ENCODE measurements at regions not wholly inside any gene's neighbourhood (a gene's known extent, or its start where the extent isn't known, plus 50 kb on each side); places are given as distances from the start of the nearest gene placed in this dataset.

DNA sequence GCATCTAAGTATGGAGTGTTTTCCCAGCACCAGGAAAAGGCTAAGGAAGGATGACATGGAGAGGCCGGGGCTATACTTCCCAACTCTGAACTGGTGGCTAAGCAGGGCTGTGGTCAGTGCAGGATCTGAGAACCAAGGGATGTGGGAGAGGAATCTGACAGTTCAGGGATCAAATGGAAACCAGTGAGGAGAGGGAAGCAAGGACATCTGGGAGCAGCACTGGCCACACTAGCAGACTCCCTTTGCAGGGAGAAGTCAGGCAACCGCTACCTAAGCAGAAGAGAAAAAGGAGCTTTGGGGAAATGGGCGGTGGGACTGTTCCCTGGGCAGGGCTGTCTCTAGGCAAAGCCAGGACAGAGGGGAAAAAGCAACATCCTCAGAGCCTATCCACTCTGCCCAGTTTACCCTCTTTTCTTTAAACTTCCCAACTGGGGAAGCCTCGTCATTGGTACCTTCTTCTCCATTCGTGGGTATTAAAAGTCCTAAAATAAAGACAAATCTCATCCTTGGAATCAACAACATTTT, 105.8 kb upstream of the MEIS1 start:
- DNase-seq (no peak), ATAC-seq (no peak)
- Mint-ChIP-seq H3K27ac (no peak overlapping the region), H3K4me3 (no peak overlapping the region), H3K27me3 (no peaks in the 10 kb centered on the region), H3K36me3 (ENCODE audit: low read depth) (no peaks in the 10 kb centered on the region), H3K4me1 (no peaks in the 10 kb centered on the region)
- no peaks in the 10 kb centered on the region for H3K9me3 ChIP-seq (ENCODE audit: control insufficient read depth, low read length, poor library complexity, severe bottlenecking)

DNA sequence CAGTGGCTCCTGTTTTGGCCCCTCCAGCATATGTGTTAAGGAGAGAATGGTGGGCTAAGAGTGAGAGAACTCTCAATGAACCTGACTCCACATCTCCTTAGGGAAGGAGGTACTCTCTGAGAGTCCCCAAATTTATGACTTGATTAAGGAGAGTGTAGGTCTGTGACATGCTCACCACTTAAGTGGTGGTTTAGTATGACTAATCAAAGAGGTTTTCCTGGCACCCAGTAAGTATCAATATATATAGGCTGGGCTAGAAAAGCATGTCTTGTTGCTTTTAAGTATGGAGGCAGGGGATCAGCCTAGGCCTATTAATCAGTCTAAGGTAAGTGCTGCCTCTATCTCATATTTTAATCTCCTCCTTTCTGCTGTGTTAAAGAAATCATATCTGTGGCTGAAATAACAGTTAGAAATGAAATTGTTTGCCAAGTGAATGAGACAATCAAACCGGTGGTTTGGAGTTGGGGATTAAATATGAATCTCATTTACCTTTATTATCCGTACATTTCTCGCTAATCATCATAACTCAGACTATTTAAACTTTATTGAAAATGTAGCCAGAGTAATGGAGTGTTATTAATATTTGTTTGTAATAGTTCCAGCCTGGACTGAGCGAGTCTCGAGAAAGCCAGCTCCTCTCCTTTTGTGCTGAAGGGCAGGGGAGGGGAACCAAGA, 107.7 kb upstream of the MEIS1 start:
- DNase-seq (no peak), ATAC-seq (no peak)
- Mint-ChIP-seq H3K4me3 (no peak overlapping the region), H3K27me3 (no peaks in the 10 kb centered on the region), H3K27ac (no peak overlapping the region), H3K4me1 (no peaks in the 10 kb centered on the region), H3K36me3 (ENCODE audit: low read depth) (no peaks in the 10 kb centered on the region)
- H3K9me3 ChIP-seq (ENCODE audit: control insufficient read depth, low read length, poor library complexity, severe bottlenecking) = no peaks in the 10 kb centered on the region

DNA sequence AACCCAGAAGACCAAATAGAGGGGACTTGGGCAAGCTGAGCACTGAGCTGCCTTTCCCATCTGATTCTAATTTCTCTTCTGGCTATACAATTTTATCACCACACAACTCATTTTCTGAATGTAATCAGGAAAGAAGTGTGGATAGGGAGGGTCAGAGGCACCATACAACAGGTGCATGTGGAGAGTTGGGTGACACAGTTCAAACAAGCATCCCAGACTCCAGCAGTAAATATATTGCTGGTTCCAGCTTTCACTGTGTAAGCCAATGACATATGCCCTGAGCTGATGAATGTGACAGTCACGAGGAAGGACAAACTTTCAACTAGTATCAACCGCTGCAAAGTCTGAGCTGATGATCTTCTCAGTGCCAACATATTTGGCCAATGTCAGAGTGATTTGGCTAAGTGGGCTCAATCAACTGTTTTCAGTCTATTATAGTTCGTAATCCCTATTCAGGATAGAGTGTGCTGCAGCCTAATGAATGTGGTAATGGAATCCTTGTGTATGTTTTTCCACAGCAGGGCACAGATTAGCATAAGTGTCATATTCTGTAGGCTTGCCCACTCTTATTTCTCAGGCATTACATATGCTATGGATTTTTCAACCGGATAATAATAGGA, 109.9 kb upstream of the MEIS1 start:
- ATAC-seq = no peak
- Mint-ChIP-seq H3K4me1 (no peaks in the 10 kb centered on the region), H3K27ac (no peak overlapping the region), H3K36me3 (ENCODE audit: low read depth) (no peaks in the 10 kb centered on the region), H3K4me3 (no peak overlapping the region), H3K27me3 (no peaks in the 10 kb centered on the region)
- no peak for DNase-seq
- no peaks in the 10 kb centered on the region for H3K9me3 ChIP-seq (ENCODE audit: control insufficient read depth, low read length, poor library complexity, severe bottlenecking)

DNA sequence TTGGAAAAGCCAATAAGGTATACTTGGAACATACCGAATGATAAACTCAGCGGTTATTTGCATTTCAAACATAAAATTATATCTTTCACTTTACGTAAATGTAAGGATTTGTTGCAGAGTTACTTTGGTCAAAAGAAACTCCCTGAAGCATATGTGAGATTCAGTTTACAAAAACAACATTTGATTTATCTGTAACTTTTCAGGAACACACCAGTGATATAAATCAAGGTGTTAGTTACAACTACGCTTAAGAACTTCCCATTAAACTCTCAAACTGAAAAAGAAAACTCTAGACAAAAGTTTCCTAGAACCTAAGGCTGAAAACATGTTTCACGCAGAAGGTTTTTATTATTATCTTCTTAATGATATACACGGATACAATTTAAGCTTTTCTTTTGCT, 110.6 kb upstream of the MEIS1 start:
- Mint-ChIP-seq H3K36me3 (ENCODE audit: low read depth) (no peaks in the 10 kb centered on the region), H3K27ac (no peak overlapping the region), H3K4me3 (no peak overlapping the region), H3K27me3 (no peaks in the 10 kb centered on the region), H3K4me1 (no peaks in the 10 kb centered on the region)
- ATAC-seq (no peak), DNase-seq (no peak)
- no peaks in the 10 kb centered on the region for H3K9me3 ChIP-seq (ENCODE audit: control insufficient read depth, low read length, poor library complexity, severe bottlenecking)

DNA sequence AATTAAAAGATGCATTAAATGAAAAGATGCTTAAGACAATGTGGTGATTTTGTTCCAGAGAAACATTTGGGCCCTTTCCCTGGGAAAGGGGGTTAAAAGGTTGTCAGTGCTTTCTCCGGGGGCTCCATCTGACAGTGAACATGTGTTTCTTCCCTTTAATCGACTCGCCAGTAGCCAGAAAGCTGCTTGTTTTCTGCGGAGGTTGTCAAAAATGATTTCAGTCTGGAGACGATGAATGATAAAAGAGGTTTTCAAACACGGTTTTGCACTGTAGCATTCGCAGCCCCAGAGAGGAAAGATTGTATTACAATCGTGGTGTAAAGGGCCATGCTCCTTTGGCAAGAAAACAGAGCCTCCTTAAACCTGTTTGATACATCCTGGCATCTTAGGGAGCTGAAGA, 111.5 kb upstream of the MEIS1 start:
- ATAC-seq = no peak
- no peak overlapping the region for H3K27ac Mint-ChIP-seq
- no peaks in the 10 kb centered on the region for H3K36me3 Mint-ChIP-seq (ENCODE audit: low read depth)
- no peaks in the 10 kb centered on the region for H3K9me3 ChIP-seq (ENCODE audit: control insufficient read depth, low read length, poor library complexity, severe bottlenecking)
- no peaks in the 10 kb centered on the region for H3K27me3 Mint-ChIP-seq
- no peaks in the 10 kb centered on the region for H3K4me1 Mint-ChIP-seq
- no peak for DNase-seq
- no peak overlapping the region for H3K4me3 Mint-ChIP-seq

DNA sequence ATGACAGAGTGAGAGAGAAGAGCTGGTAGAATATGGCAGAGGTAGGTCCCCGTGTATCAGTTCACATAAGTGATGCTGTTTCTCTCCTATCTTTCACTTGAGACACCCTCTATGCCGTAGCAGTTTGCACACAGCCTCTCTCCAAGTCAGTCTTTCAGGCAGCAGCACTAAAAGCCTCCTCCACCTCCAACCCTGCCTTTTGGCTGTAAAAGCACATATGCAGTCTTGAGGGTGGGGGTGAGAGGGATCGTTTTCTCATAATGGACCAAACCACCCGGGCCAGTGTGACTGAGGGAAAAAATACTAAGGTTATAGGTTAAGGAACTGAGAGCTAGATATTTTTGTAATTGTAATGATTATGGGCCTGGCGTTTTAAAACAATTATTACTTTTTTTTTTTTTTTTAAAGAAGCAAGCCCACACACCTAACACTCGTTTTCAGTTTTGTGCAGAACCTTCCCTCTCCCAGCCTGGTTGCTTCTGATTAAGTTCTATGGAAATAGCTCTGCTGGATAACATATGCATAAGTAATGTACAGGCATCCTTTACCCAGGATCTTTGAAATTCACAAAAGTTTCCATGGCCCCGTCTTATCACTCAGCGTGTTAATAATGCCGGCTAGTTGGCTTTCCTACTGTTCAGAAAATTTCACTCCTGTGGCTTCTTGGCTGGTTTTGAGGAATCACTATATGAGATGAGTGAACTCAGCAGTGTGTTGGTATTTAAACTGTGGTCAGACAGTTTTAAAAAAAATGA, 112.2 kb upstream of the MEIS1 start:
- Mint-ChIP-seq H3K27ac (no peak overlapping the region), H3K27me3 (no peaks in the 10 kb centered on the region), H3K36me3 (ENCODE audit: low read depth) (no peaks in the 10 kb centered on the region), H3K4me1 (no peaks in the 10 kb centered on the region), H3K4me3 (no peak overlapping the region)
- DNase-seq (no peak), ATAC-seq (no peak)
- no peaks in the 10 kb centered on the region for H3K9me3 ChIP-seq (ENCODE audit: control insufficient read depth, low read length, poor library complexity, severe bottlenecking)

DNA sequence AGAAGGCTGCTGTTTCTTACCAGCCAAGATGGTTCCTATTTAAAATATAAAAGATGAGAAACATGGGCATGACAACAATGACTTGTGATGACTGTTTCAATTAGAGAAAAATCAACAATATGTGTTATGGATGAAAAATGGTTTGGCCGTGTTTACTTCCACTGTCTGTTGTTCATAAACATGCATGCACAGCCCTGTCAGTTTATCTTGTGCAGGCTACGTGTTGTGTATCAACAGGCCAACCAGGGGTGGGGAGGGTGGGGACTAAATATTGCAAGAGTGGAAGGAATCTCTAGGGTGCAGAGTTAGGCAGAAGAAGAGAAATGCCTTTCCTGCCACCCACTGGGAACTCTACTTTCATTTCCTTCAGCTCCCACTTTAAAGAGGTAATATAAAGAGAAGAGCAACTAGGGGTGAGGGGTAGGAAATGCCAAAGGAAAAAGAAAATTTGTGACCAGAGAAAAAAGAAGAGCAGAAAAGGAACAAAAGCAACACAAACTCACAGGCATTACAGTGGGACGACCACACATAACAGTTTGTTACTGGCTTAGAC, 116.8 kb upstream of the MEIS1 start:
- DNase-seq (no peak), ATAC-seq (no peak)
- no peaks in the 10 kb centered on the region for H3K9me3 ChIP-seq (ENCODE audit: control insufficient read depth, low read length, poor library complexity, severe bottlenecking)
- no peaks in the 10 kb centered on the region for H3K36me3 Mint-ChIP-seq (ENCODE audit: low read depth)
- no peak overlapping the region for H3K27ac Mint-ChIP-seq
- no peaks in the 10 kb centered on the region for H3K4me1 Mint-ChIP-seq
- H3K4me3 Mint-ChIP-seq = no peak overlapping the region
- H3K27me3 Mint-ChIP-seq = no peaks in the 10 kb centered on the region

DNA sequence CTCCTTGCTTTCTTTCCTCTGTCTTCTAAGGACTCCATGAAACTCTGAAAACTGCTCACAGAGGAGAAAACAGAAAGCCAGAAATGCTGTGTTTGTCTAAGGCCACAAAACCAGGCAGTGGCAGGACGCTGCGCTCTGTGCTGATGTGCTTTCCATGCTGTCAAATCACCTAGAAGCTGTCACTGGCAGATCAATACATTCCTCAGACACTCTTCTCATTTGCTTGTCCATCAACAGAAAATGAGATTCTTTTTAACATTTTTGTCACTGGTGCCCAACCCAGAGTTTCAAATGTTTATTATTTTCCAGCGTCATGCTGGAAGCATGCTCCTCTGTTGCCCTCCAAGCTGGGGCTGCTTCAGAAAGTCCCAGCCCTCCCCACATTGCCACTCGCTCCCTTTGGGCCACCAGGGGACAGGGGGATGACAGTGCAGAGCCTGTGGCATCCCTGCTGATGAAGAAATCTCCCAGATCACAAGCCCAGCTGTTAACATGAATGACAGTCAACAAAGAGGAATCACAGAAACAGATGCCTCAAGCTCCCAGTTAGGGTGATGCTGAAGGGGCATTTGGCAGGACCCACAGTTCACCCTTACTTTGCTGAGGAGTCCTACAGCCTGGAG, 117.5 kb upstream of the MEIS1 start:
- ATAC-seq = no peak
- no peak for DNase-seq
- Mint-ChIP-seq H3K4me1 (no peaks in the 10 kb centered on the region), H3K27ac (no peak overlapping the region), H3K4me3 (no peak overlapping the region), H3K27me3 (no peaks in the 10 kb centered on the region), H3K36me3 (ENCODE audit: low read depth) (no peaks in the 10 kb centered on the region)
- no peaks in the 10 kb centered on the region for H3K9me3 ChIP-seq (ENCODE audit: control insufficient read depth, low read length, poor library complexity, severe bottlenecking)

DNA sequence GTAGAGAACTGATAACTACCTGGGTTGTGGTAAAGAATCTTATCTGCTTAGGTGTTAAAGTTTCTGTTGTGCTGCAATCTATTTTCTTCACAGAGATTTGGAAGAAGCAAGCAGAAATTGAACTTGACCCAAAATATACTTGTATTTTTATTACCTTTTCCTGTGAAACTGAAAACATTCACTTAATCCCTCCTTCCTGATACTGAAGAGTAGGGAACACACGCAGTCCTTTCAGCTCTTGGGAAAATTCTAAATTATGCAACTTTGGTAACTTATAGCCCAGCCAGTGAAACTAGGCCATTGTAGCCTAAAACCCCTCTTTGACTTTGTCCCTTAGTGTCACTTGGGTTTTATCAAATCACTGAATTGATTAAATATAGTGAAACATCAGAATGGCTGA, 128.4 kb upstream of the MEIS1 start:
- no peaks in the 10 kb centered on the region for H3K27me3 Mint-ChIP-seq
- no peaks in the 10 kb centered on the region for H3K4me1 Mint-ChIP-seq
- DNase-seq (no peak), ATAC-seq (no peak)
- no peaks in the 10 kb centered on the region for H3K36me3 Mint-ChIP-seq (ENCODE audit: low read depth)
- H3K9me3 ChIP-seq (ENCODE audit: control insufficient read depth, low read length, poor library complexity, severe bottlenecking) = no peaks in the 10 kb centered on the region
- H3K4me3 Mint-ChIP-seq = no peak overlapping the region
- H3K27ac Mint-ChIP-seq = no peak overlapping the region

DNA sequence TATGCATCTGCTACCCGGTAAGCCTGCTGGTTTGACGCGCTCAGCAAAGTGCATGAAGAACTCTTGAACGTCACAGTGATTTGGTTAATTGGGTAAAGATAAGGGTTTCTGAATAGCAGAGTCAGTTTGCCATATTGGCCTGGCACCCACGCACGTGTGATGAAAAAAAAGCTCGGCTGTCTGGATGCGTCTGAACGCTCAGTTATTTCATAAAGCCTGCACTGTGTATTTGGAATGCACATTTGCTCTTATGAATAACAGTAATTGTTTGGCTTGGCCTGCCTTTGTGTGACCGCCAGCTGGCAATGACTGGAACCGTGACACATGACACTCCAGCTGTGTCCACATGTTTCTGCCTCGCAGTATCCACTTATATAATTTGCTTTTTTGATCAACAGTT, 129.2 kb upstream of the MEIS1 start:
- Mint-ChIP-seq H3K4me1 (no peaks in the 10 kb centered on the region), H3K27me3 (no peaks in the 10 kb centered on the region), H3K36me3 (ENCODE audit: low read depth) (no peaks in the 10 kb centered on the region), H3K4me3 (no peak overlapping the region), H3K27ac (no peak overlapping the region)
- ATAC-seq (no peak), DNase-seq (no peak)
- H3K9me3 ChIP-seq (ENCODE audit: control insufficient read depth, low read length, poor library complexity, severe bottlenecking) = no peaks in the 10 kb centered on the region

DNA sequence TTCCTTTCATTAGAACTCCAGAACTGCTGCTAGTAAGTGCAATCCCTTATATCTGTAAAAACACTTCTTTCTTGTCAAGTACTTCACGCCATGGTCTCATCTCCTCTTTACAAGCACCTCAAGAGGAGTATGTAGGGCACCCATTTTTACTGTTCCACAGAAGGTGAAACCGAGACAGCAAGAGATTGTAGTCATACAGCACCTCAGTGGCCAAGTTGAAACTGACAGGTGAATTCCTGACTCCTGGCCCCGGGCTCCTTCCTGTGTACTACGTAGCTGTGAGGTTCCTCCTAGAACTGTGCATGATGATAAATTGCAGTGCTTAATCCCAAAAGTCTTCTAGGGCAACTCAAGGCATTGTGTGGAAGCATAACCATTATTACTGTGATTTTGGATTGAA, 131.5 kb upstream of the MEIS1 start:
- H3K9me3 ChIP-seq (ENCODE audit: control insufficient read depth, low read length, poor library complexity, severe bottlenecking) = no peaks in the 10 kb centered on the region
- no peak overlapping the region for H3K4me3 Mint-ChIP-seq
- DNase-seq (no peak), ATAC-seq (no peak)
- H3K36me3 Mint-ChIP-seq (ENCODE audit: low read depth) = no peaks in the 10 kb centered on the region
- no peaks in the 10 kb centered on the region for H3K27me3 Mint-ChIP-seq
- no peak overlapping the region for H3K27ac Mint-ChIP-seq
- no peaks in the 10 kb centered on the region for H3K4me1 Mint-ChIP-seq

DNA sequence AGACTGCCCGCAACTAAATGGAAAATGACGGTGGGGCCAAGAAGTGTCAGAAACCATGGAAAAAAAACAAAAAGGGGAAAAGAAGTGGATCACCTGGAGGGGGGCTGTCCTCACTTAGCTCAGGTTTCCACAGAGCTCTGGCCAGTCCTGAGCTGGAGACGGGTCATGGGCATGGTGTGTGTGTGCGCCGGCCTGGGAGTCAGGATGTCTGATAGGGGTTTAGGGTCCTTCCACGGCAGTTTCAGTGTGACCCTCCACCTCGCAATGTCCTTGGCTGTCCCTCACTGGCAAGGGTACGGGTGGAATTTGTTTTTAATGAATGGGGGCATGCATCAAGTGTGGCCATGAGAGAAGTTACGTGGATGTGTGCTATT, 133.2 kb upstream of the MEIS1 start:
- H3K4me3 Mint-ChIP-seq = no peak overlapping the region
- H3K9me3 ChIP-seq (ENCODE audit: control insufficient read depth, low read length, poor library complexity, severe bottlenecking) = no peaks in the 10 kb centered on the region
- H3K4me1 Mint-ChIP-seq = no peaks in the 10 kb centered on the region
- H3K27ac Mint-ChIP-seq = no peak overlapping the region
- no peaks in the 10 kb centered on the region for H3K36me3 Mint-ChIP-seq (ENCODE audit: low read depth)
- no peak for ATAC-seq
- DNase-seq = no peak
- no peaks in the 10 kb centered on the region for H3K27me3 Mint-ChIP-seq

DNA sequence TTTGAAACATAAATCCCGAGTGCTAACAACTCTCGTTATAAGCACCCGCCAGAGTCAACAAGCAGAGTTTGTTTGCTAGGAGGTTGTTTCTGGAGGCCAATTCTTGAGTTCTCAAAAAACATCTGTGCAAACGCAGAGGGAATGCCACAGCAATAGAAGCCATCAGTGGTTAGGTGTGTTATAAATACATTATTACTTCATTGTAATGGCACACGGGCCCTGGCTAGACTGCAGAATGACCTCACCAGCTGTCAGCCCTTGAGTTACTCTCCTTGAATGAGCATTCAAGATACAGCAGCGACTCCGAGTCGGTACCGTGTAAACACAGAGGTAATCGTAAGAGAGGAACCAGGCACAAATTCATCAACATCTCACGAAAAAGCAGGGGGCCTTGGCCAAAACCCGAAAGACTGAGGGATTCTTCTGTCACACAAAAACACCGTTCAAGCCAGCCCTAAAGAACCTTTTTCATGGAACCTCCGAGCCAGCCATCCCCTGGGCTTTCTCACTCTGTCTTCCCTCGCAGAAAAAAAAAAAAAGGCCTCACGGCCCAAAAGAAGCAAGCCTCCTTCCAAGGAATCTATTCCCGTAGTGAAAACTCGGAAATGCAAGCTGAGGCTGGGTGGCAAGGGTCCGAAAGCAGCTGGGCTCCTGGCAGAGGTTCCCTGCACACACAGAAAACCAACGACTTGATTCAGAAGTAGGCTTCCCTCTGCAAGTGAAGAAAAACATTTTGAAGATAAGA, 133.7 kb upstream of the MEIS1 start:
- ATAC-seq = no peak
- H3K4me3 Mint-ChIP-seq = no peak overlapping the region
- H3K27me3 Mint-ChIP-seq = no peaks in the 10 kb centered on the region
- H3K4me1 Mint-ChIP-seq = no peaks in the 10 kb centered on the region
- no peaks in the 10 kb centered on the region for H3K9me3 ChIP-seq (ENCODE audit: control insufficient read depth, low read length, poor library complexity, severe bottlenecking)
- H3K36me3 Mint-ChIP-seq (ENCODE audit: low read depth) = no peaks in the 10 kb centered on the region
- no peak for DNase-seq
- H3K27ac Mint-ChIP-seq = no peak overlapping the region

Measured in T-helper 17 cell (primary cell).